HL-60/S4 (cell line): ENCODE measurements at regions not wholly inside any gene's neighbourhood (a gene's known extent, or its start where the extent isn't known, plus 50 kb on each side); places are given as distances from the start of the nearest gene placed in this dataset.

Source experiments
- in situ Hi-C: fragments of 300-500 bp; cut with MboI; formaldehyde crosslinking; loops from 2 replicates; pipeline ENCODE4 v1.14.3; 2022; ENCODE audit warnings: low sequenced_read_pairs

- in situ Hi-C loops: no loop called here
These were observed 219.3 kb upstream of the SH3BP4 start for GRCh38 chr2:234732404-234733092.

DNA sequence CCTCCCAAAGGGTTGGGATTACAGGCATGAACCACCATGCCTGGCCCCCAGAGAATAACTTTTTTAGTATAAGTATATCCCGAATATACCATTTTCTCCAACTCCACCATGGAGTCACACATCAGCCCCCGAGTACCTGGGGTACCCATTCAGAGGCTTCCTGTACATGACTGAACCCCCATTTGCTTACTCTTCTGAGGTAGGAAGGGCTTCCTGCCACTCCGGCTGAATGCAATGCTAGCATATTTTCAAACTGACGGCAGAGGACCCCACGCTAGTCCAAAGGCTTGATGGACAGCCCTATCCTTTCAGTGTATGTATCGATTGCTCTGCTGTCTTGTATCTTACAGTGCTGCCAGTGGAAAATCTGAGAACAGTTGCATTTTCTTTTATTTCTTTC is 220.6 kb upstream of the SH3BP4 start:
- in situ Hi-C loops: no loop called here

DNA sequence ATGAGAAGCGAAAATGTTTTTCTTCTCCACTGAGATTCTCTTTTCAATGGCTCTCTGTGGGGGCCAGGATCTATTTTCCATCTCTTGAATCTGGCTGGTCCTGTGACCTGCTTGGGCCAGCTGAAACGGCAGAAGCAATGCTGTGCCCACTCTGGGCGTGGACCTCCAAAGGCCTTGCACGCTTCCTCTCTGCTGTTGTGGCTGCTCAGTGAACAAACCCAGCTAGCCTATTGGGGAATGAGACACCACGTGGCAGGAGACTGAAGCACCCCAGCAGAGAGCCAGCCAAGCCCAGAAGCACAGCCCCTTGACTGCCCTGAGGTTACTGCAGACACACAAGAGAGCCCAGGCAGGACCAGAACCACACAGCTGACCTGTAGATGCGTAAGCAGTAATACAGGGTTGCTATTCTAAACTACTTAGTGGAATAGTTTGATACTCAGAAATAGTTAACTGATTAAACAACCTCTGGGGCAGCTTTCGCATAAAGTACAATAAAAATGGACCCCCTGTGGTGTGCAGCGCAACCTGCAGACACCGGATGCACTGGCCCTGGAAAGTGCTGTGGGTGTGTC is 221.7 kb upstream of the SH3BP4 start:
- in situ Hi-C loops: no loop called here

DNA sequence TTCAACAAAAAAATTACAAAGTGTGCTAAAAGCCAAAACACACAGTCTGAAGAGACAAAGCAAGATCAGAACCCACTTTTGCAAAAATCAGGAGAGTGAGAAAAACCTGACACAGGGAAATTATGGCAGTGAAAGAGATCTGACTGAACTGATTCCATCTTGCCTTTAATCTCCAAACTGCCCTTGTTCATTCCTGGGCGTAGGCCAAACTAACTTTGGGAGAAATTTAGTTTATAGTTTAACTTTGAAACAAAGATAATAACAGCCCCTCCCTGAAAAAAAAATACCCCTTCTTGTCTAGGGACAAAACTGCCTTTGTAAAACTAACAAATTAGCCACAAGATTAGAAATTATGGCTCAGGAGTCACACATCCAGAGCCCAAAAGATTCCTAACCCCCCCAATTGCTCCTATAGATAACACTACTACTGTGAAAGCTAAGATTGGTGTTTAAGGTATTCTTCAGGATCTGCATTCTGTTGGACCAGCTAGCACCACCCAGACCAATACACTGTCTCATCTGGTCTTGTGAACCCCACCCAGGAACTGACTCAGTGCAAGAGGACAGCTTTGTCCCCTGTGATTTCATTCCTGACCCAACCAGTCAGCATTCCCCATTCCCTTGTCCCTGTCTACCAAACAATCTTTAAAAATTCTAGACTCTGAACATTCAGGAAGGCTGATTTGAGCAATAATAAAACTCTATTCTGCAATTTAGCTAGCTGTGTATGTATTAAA is 226.1 kb upstream of the SH3BP4 start:
- in situ Hi-C loops: no loop called here

GRCh38 chr2:234724850-234725249 is 227.0 kb upstream of the SH3BP4 start:
- in situ Hi-C loops: no loop called here

- in situ Hi-C loops: no loop called here
These were observed 226.5 kb upstream of the ARL4C start for GRCh38 chr2:234723400-234723799.

DNA sequence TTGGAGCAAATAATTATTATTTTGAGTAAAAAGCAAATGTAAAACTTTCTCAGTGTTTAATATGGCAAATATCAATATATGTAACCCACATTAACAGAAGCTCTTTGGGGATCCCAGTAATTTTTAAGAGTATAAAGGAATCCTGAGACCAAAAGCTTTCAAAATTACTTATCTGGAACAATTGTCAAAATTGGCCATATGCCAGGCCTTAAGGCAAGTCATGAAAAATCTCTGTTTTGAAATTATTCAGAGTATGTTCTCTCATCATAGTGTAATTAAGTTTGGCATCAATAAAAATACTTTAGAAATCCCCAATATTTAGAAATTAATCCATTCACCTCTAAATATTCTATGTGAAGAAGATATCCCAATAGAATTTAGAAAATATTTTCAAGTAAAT is 225.3 kb upstream of the ARL4C start:
- in situ Hi-C loops: no loop called here

GRCh38 chr2:234719116-234719716 is 222.3 kb upstream of the ARL4C start:
- in situ Hi-C loops: no loop called here

- in situ Hi-C loops: no loop called here
These were observed 219.4 kb upstream of the ARL4C start for GRCh38 chr2:234716271-234716670.

- in situ Hi-C loops: no loop called here
These were observed 218.9 kb upstream of the ARL4C start for GRCh38 chr2:234715671-234716250.

GRCh38 chr2:234714711-234715110 is 217.8 kb upstream of the ARL4C start:
- in situ Hi-C loops: no loop called here

DNA sequence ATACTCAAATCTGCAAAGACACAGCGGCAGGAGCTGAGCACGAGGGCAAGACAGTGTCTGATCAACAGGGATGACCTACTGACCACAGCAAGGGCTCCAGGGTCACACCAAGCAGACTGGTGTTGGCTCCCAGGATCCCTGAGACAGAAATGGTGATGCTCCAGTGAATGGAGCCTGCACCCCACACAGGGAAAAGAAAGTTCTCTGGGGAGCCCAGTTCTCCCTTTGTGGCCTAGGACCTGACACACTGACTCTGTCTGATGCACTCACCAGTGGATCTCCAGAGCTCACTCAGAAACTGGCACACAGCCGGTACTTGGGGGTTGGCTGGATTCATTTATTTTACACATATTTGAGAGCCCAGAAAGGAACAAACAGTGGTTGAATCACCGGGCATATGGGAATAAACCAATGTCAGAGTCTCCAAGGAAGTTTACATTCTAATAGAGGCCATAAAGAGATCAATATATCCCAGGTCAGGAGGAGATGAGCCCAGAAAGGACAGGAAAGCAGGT is 215.6 kb upstream of the ARL4C start:
- in situ Hi-C loops: no loop called here

DNA sequence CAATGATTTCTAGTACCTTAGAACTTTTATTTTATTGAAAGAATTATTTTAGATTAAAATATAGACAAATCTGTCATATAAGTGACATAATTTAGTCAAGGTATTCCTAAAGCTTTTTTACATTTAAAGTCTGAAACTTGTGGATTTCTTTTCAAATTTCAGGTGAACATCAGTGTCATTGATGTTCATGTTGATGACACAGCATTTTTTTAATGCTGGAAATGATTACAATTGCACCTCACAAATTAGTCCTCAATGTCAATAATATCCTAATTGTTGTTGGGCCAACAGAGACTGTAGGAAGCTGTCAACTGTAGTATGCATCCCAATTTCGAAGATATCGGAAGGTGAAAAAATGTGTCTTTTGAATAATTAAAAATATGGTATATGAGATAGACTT is 214.4 kb upstream of the ARL4C start:
- in situ Hi-C loops: no loop called here

- in situ Hi-C loops: no loop called here
These were observed 213.7 kb upstream of the ARL4C start for GRCh38 chr2:234710587-234710986.

DNA sequence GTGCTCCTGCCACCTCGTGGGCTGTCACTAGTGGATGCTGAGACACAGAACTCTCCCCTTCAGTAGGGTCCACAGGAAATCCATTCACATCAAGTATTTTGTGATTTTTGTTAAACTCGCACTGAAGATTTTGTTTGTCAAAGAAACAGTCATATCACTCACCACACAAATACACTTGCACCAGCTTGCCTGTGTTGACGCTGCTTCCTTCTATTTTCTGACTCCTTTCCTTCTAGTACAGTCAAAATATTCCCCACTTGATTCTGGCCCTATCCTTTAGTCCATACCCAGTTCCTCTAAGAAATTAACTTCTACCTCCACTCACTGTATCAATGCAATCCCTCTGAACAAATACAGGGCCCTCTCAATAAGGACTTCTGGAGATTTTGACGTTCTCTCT is 213.2 kb upstream of the ARL4C start:
- in situ Hi-C loops: no loop called here

DNA sequence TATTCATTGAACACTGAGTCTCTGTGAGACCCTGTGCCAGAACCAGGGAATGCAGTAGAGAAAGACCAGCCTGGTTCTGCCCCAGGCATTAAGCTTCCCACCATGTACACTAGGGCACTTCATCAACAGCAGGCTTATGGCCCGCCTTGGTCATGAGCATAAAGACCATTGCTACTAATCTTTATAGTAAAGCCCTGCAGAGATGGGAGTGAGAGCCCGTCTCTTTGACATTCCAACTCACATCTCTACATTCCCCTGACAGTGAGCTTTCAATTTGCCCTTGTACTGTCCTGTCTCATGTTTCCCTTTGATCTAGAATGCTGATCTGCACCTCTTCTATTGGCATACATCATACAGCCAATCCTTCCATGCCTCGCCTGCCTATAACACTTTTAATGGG is 211.8 kb upstream of the ARL4C start:
- in situ Hi-C loops: no loop called here

GRCh38 chr2:234708091-234708683 is 211.3 kb upstream of the ARL4C start:
- in situ Hi-C loops: no loop called here

- in situ Hi-C loops: no loop called here
These were observed 209.2 kb upstream of the ARL4C start for GRCh38 chr2:234706086-234706485.

DNA sequence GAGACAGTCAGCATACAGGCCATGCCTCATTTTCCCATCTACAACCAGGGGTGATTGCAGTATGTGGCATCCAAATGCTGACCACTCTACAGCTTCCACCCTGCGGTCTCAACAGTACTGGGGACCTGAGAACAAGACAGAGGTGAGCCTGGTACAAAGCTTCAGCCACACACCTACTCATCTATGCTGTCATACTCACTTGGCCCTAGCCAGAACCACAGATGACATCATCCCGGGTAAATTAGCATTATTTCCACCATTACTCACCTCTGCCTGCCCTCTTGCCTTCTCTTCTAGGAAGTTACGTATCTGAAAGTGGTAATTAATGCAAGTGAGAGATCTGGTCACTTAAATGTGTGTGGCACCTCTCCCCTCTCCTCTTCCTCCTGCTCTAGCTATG is 208.2 kb upstream of the ARL4C start:
- in situ Hi-C loops: no loop called here

DNA sequence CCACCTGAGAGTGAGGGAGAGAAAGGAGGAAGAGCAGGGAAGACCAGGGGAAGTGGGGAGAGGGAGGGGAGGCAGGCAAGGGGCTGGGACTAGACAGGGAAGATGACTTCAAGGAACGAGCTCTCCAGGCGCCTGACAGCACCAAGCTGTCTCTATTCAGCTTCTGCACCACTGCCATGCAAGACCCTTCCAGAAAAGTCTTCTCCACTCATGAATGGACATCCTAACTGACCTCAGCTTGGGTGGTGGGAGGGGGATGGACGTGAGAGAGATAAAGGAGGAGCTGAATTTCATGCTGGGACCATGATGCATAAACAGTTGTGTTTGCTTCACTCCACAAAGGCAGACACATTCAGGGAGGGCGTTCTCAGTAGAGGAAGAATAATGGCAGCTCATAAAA is 206.4 kb upstream of the ARL4C start:
- in situ Hi-C loops: no loop called here

GRCh38 chr2:234702731-234703225 is 205.9 kb upstream of the ARL4C start:
- in situ Hi-C loops: no loop called here
